Subcutaneous abdominal adipose tissue (tissue), 5 donors: ENCODE measurements at regions not wholly inside any gene's neighbourhood (a gene's known extent, or its start where the extent isn't known, plus 50 kb on each side); places are given as distances from the start of the nearest gene placed in this dataset.

Experiments used
- H3K27ac ChIP-seq: one replicate; pipeline ENCODE4 v1.7.0; 2013; ENCODE audit warnings: low read depth, mild to moderate bottlenecking, inconsistent platforms, low read length, moderate library complexity
- H3K27me3 ChIP-seq, 5 donors: one replicate each; pipeline ENCODE4 v1.7.0; 2013; ENCODE audit warnings: low read length in 5 of 5, inconsistent platforms in 1 of 5; ENCODE audit not compliant: control insufficient read depth in 5 of 5, insufficient read depth in 4 of 5
- H3K36me3 ChIP-seq, 5 donors: one replicate each; pipeline ENCODE4 v1.7.0; 2013; ENCODE audit warnings: low read length in 5 of 5; ENCODE audit not compliant: control insufficient read depth in 5 of 5, insufficient read depth in 5 of 5
- H3K4me1 ChIP-seq, 5 donors: one replicate each; pipeline ENCODE4 v1.7.0; 2013; ENCODE audit warnings: low read length in 5 of 5, mild to moderate bottlenecking in 3 of 5, moderate library complexity in 1 of 5; ENCODE audit not compliant: control insufficient read depth in 5 of 5, insufficient read depth in 5 of 5
- H3K4me3 ChIP-seq, 5 donors: one replicate each; pipeline ENCODE4 v1.7.0; 2013; ENCODE audit warnings: low read length in 5 of 5, low read depth in 1 of 5
- H3K9ac ChIP-seq, 5 donors: one replicate each; pipeline ENCODE4 v1.7.0; 2013; ENCODE audit warnings: low read length in 5 of 5, mild to moderate bottlenecking in 4 of 5, moderate library complexity in 3 of 5
- H3K9me3 ChIP-seq, 5 donors: one replicate each; pipeline ENCODE4 v1.7.0; 2013; ENCODE audit warnings: low read length in 5 of 5; ENCODE audit not compliant: control insufficient read depth in 5 of 5
- donor health status: healthy.
- donor health status: healthy.
- donor health status: healthy.
- donor health status: healthy.
- donor health status: healthy.

- no peaks in the 10 kb centered on the region for H3K27me3 ChIP-seq
- no peak overlapping the region for H3K27ac ChIP-seq
- peaks cover 0 to 6% (median 0%) of the 10 kb centered on the region in 5 donors for H3K9me3 ChIP-seq
Measured at GRCh38 chr21:19557046-19557445, 1153.5 kb upstream of the TMPRSS15 start.

GRCh38 chr21:19557488-19557887 is 1153.9 kb upstream of the TMPRSS15 start:
- H3K4me3 ChIP-seq: no peak overlapping the region
- no peak overlapping the region for H3K9ac ChIP-seq
- H3K27ac ChIP-seq: no peak overlapping the region
- no peaks in the 10 kb centered on the region for H3K36me3 ChIP-seq
- no peaks in the 10 kb centered on the region for H3K4me1 ChIP-seq
- H3K27me3 ChIP-seq: no peaks in the 10 kb centered on the region
- H3K9me3 ChIP-seq: peaks cover 0 to 6% (median 0%) of the 10 kb centered on the region in 5 donors

More at GRCh38 chr21:19557046-19557445, 1153.5 kb upstream of the TMPRSS15 start:
- no peaks in the 10 kb centered on the region for H3K36me3 ChIP-seq
- H3K4me1 ChIP-seq: no peaks in the 10 kb centered on the region
- no peak overlapping the region for H3K9ac ChIP-seq
- H3K4me3 ChIP-seq: no peak overlapping the region

- Histone ChIP-seq H3K4me3 (no peak overlapping the region), H3K4me1 (no peaks in the 10 kb centered on the region), H3K36me3 (no peaks in the 10 kb centered on the region), H3K9me3 (peaks cover 0 to 3% (median 0%) of the 10 kb centered on the region in 5 donors), H3K27me3 (no peaks in the 10 kb centered on the region), H3K9ac (no peak overlapping the region), H3K27ac (no peak overlapping the region)
Measured at GRCh38 chr21:19565587-19565986, 1162.0 kb upstream of the TMPRSS15 start.

GRCh38 chr21:19566975-19567374 is 1163.4 kb upstream of the TMPRSS15 start:
- H3K4me3 ChIP-seq: no peak overlapping the region
- H3K4me1 ChIP-seq: no peaks in the 10 kb centered on the region
- H3K9me3 ChIP-seq: peaks cover 0 to 3% (median 0%) of the 10 kb centered on the region in 5 donors
- H3K27me3 ChIP-seq: no peaks in the 10 kb centered on the region
- no peak overlapping the region for H3K27ac ChIP-seq
- H3K36me3 ChIP-seq: no peaks in the 10 kb centered on the region
- H3K9ac ChIP-seq: no peak overlapping the region

- Histone ChIP-seq H3K27ac (no peak overlapping the region), H3K36me3 (no peaks in the 10 kb centered on the region), H3K4me1 (no peaks in the 10 kb centered on the region), H3K9ac (no peak overlapping the region), H3K27me3 (no peaks in the 10 kb centered on the region), H3K9me3 (no peaks in the 10 kb centered on the region), H3K4me3 (no peak overlapping the region)
Measured at GRCh38 chr21:19577381-19577780, 1173.8 kb upstream of the TMPRSS15 start.

GRCh38 chr21:19590044-19590443 is 1186.5 kb upstream of the TMPRSS15 start:
- Histone ChIP-seq H3K9ac (no peak overlapping the region), H3K27me3 (no peaks in the 10 kb centered on the region), H3K4me3 (no peak overlapping the region), H3K9me3 (no peaks in the 10 kb centered on the region), H3K27ac (no peak overlapping the region), H3K36me3 (no peaks in the 10 kb centered on the region), H3K4me1 (no peaks in the 10 kb centered on the region)

GRCh38 chr21:19603011-19603593 is 1199.5 kb upstream of the TMPRSS15 start:
- H3K27me3 ChIP-seq: no peaks in the 10 kb centered on the region
- H3K36me3 ChIP-seq: no peaks in the 10 kb centered on the region
- no peak overlapping the region for H3K9ac ChIP-seq
- H3K9me3 ChIP-seq: no peaks in the 10 kb centered on the region
- H3K4me3 ChIP-seq: no peak overlapping the region
- H3K27ac ChIP-seq: no peak overlapping the region
- H3K4me1 ChIP-seq: no peaks in the 10 kb centered on the region

GRCh38 chr21:19608101-19608621 is 1204.6 kb upstream of the TMPRSS15 start:
- no peaks in the 10 kb centered on the region for H3K27me3 ChIP-seq
- no peak overlapping the region for H3K9ac ChIP-seq
- H3K27ac ChIP-seq: no peak overlapping the region
- H3K9me3 ChIP-seq: no peaks in the 10 kb centered on the region
- no peak overlapping the region for H3K4me3 ChIP-seq
- H3K36me3 ChIP-seq: no peaks in the 10 kb centered on the region
- no peaks in the 10 kb centered on the region for H3K4me1 ChIP-seq

- Histone ChIP-seq H3K4me1 (no peaks in the 10 kb centered on the region), H3K9ac (no peak overlapping the region), H3K27ac (no peak overlapping the region), H3K27me3 (no peaks in the 10 kb centered on the region), H3K36me3 (no peaks in the 10 kb centered on the region), H3K4me3 (no peak overlapping the region), H3K9me3 (no peaks in the 10 kb centered on the region)
Measured at GRCh38 chr21:19609611-19610010, 1206.0 kb upstream of the TMPRSS15 start.

- H3K27me3 ChIP-seq: no peaks in the 10 kb centered on the region
- no peaks in the 10 kb centered on the region for H3K4me1 ChIP-seq
Measured at GRCh38 chr21:19621837-19622496, 1218.4 kb upstream of the TMPRSS15 start.

More at GRCh38 chr21:19621837-19622496, 1218.4 kb upstream of the TMPRSS15 start:
- Histone ChIP-seq H3K4me3 (no peak overlapping the region), H3K9me3 (no peaks in the 10 kb centered on the region), H3K36me3 (no peaks in the 10 kb centered on the region), H3K27ac (no peak overlapping the region), H3K9ac (no peak overlapping the region)
